ENCODE measurements at regions not wholly inside any gene's neighbourhood (a gene's known extent, or its start where the extent isn't known, plus 50 kb on each side); places are given as distances from the start of the nearest gene placed in this dataset.

- H3K27me3 ChIP-seq (ENCODE audit: insufficient read depth, low read depth, severe bottlenecking): peaks cover 32% of the 10 kb centered on the region
- TF ChIP-seq CTCF (IDR thresholded peaks at IDR 0.05; ENCODE audit: low read depth, low read length): no peak
- H3K4me3 ChIP-seq (ENCODE audit: low read depth, low read length): no peak overlapping the region
- no peak for DNase-seq
- H3K9me3 ChIP-seq (ENCODE audit: severe bottlenecking): peaks cover 7% of the 10 kb centered on the region
- no peak overlapping the region for H3K27ac ChIP-seq
- no peaks in the 10 kb centered on the region for H3K36me3 ChIP-seq
These were observed 57.3 kb downstream of the MED10 start for GRCh38 chr5:6321078-6321477.

- Histone ChIP-seq H3K4me3 (ENCODE audit: low read depth, low read length) (no peak overlapping the region), H3K27ac (no peak overlapping the region), H3K27me3 (ENCODE audit: insufficient read depth, low read depth, severe bottlenecking) (peaks cover 52% of the 10 kb centered on the region), H3K9me3 (ENCODE audit: severe bottlenecking) (peaks cover 7% of the 10 kb centered on the region), H3K36me3 (no peaks in the 10 kb centered on the region)
- no peak for DNase-seq
- no peak for TF ChIP-seq CTCF (IDR thresholded peaks at IDR 0.05; ENCODE audit: low read depth, low read length)
These were observed 59.2 kb downstream of the MED10 start for GRCh38 chr5:6319116-6319515.

DNA sequence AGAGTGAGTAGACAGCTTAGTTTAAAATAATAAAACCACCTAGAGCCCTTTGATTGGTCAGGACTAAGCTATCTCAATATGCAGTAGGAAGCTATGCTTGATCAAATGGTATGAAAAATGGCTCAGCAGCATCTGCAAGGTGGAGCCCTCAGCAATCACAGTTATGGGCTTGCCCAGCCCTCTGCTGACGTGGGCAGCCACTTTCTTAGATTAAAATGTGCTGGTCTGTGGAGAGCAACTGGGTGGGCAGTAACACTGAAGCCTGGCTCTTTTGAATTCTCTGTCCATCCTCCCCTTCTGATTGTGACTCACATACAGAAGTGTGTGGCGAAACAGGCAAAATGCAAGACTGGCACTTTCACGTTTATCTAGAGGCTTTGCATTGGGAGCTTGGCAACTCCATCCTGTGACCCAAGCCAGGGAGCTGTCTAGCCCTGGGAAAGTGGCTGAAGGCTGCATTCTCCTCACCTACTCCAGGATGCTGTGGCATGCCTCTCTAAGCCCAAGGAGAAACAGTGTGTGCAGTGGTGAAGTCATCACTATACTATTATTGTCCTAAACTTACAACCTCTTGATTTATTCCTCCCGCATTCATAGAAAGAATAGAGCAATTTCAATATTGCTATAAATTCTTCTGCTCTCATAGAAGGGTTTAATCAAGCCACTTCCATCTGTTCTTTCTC lies 61.1 kb downstream of the MED10 start:
- H3K27me3 ChIP-seq (ENCODE audit: insufficient read depth, low read depth, severe bottlenecking): peaks cover 56% of the 10 kb centered on the region
- no peak overlapping the region for H3K27ac ChIP-seq
- no peak overlapping the region for H3K4me3 ChIP-seq (ENCODE audit: low read depth, low read length)
- H3K9me3 ChIP-seq (ENCODE audit: severe bottlenecking): peaks cover 7% of the 10 kb centered on the region
- no peaks in the 10 kb centered on the region for H3K36me3 ChIP-seq
- no peak for DNase-seq
- TF ChIP-seq CTCF (IDR thresholded peaks at IDR 0.05; ENCODE audit: low read depth, low read length): no peak

DNA sequence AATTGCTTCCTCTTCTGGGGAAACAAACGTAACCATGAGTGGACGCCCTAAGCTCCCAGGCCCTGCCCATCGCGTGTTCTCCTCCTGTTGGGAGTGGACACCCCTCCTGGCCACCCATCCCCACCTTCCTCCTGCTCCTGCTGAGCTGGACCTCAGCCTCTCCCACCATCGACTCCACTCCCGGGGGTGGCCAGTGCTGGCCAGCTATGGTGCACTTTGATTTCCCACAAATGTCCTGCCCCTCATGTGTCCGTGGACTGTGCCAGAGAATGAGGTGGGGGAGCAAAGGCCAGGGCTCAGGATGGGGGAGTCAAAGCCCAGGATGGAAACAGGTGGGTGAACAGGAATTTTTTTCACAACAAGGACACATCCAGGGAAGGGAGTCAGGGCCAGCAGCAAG lies 62.8 kb downstream of the MED10 start:
- Histone ChIP-seq H3K27ac (no peak overlapping the region), H3K9me3 (ENCODE audit: severe bottlenecking) (peaks cover 2% of the 10 kb centered on the region), H3K36me3 (no peaks in the 10 kb centered on the region), H3K4me3 (ENCODE audit: low read depth, low read length) (no peak overlapping the region), H3K27me3 (ENCODE audit: insufficient read depth, low read depth, severe bottlenecking) (peaks cover 64% of the 10 kb centered on the region)
- DNase-seq: no peak
- no peak for TF ChIP-seq CTCF (IDR thresholded peaks at IDR 0.05; ENCODE audit: low read depth, low read length)

DNA sequence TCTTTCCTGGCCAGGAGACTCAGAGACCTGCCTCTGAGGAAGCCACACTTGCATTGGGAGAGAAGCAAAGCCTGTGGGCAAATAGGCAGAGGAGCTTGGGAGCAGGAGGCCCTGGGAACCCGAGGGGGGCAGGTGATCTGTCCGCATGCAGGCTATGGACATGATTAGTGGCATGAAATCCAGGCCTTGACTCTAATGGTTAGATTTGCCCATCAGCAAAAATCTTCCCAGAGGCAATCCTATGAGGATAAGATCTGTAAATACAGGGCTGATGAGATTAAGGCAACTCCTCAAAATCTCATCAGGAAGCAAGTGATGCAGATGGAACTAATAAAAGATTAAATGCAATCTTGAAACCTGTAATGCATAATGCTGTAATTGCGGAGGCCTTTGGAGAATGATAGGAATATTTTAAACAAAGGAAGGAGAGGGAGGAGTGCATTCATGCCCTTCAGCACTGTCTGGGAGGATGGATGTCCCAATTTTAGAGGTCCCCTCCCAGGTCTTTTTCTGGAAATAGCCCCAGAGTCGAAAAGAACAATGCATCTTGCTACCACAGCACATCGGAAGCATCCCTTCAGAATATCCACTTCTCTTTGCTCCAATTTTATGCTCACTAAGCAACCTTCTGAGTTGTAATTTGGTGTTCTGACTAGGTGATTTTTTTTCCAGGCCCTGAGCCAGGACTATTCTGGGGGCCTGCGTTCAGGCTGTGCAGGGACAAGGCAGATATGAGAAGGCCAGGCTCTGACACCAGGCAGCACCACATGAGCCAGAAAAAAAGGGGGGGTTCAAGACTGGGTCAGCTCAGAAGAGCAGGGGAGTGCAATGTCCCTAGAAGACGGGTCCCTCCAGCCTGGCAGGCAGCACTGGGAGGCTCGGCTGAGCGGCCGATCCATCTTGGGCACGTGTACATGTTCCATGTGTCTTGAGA lies 66.5 kb downstream of the MED10 start:
- peak; percentile 54 for DNase-seq

More for the DNA sequence above, 66.5 kb downstream of the MED10 start:
- Histone ChIP-seq H3K27me3 (ENCODE audit: insufficient read depth, low read depth, severe bottlenecking) (peaks cover 61% of the 10 kb centered on the region), H3K27ac (no peak overlapping the region), H3K9me3 (ENCODE audit: severe bottlenecking) (no peaks in the 10 kb centered on the region), H3K36me3 (no peaks in the 10 kb centered on the region), H3K4me3 (ENCODE audit: low read depth, low read length) (no peak overlapping the region)
- no peak for TF ChIP-seq CTCF (IDR thresholded peaks at IDR 0.05; ENCODE audit: low read depth, low read length)
